DOHH2 (cell line): ENCODE measurements at regions not wholly inside any gene's neighbourhood (a gene's known extent, or its start where the extent isn't known, plus 50 kb on each side); places are given as distances from the start of the nearest gene placed in this dataset.

Experiments
- H3F3A ChIP-seq: fragments of 200-600 bp; sonication (generic), shearing (Covaris generic); 2 replicates; pipeline ENCODE4 v1.6.0; 2016; ENCODE audit warnings: antibody characterized with exemption, mild to moderate bottlenecking; ENCODE audit not compliant: control insufficient read depth, insufficient read depth
- H3K27ac ChIP-seq: fragments of 200-600 bp; sonication (generic); 2 replicates; pipeline ENCODE4 v1.5.1; 2014; ENCODE audit warnings: low read depth, mild to moderate bottlenecking, low read length, moderate library complexity
- H3K27me3 ChIP-seq: fragments of 200-600 bp; sonication (generic); 2 replicates; pipeline ENCODE4 v1.6.1; 2014; ENCODE audit warnings: mild to moderate bottlenecking, low read length, mixed read lengths; ENCODE audit not compliant: control insufficient read depth
- H3K36me3 ChIP-seq: fragments of 200-600 bp; sonication (generic); 2 replicates; pipeline ENCODE4 v1.6.1; 2014; ENCODE audit warnings: mild to moderate bottlenecking, low read length, moderate library complexity, mixed read lengths; ENCODE audit not compliant: control insufficient read depth
- H3K4me1 ChIP-seq: fragments of 200-600 bp; sonication (generic); 2 replicates; pipeline ENCODE4 v1.6.1; 2014; ENCODE audit warnings: mild to moderate bottlenecking, low read length, mixed read lengths; ENCODE audit not compliant: control insufficient read depth
- H3K4me2 ChIP-seq: fragments of 200-600 bp; sonication (generic); 2 replicates; pipeline ENCODE4 v1.6.0; 2014; ENCODE audit warnings: mild to moderate bottlenecking, low read length, moderate library complexity
- H3K4me3 ChIP-seq: fragments of 200-600 bp; sonication (generic); 2 replicates; pipeline ENCODE4 v1.5.1; 2014; ENCODE audit warnings: mild to moderate bottlenecking, low read length, mixed read lengths
- H3K79me2 ChIP-seq: fragments of 200-600 bp; sonication (generic); 2 replicates; pipeline ENCODE4 v1.6.1; 2014; ENCODE audit warnings: mild to moderate bottlenecking, low read length, mixed read lengths; ENCODE audit not compliant: control insufficient read depth
- H3K9me2 ChIP-seq: fragments of 200-600 bp; sonication (generic); replicated peaks from 2 replicates; pipeline ENCODE4 v1.6.1; 2014; ENCODE audit warnings: mild to moderate bottlenecking, low read length, mixed read lengths; ENCODE audit not compliant: control insufficient read depth
- H3K9me3 ChIP-seq: fragments of 200-600 bp; sonication (generic); 2 replicates; pipeline ENCODE4 v1.6.1; 2014; ENCODE audit warnings: antibody characterized with exemption, low read length, mixed read lengths; ENCODE audit not compliant: control insufficient read depth, insufficient read depth
- H4K20me1 ChIP-seq: fragments of 200-600 bp; sonication (generic); 2 replicates; pipeline ENCODE4 v1.6.0; 2014; ENCODE audit warnings: low read depth, mild to moderate bottlenecking, antibody characterized with exemption, low read length, moderate library complexity; ENCODE audit not compliant: control insufficient read depth, insufficient read depth
- CTCF ChIP-seq: fragments of 200-600 bp; sonication (generic); IDR thresholded peaks from one replicate; pipeline ENCODE4 v1.5.1; 2014; ENCODE audit warnings: antibody characterized with exemption, mild to moderate bottlenecking, low read depth, low read length; ENCODE audit not compliant: poor library complexity, severe bottlenecking
- EZH2phosphoT487 ChIP-seq: fragments of 200-600 bp; sonication (generic); IDR thresholded peaks from 2 replicates; pipeline ENCODE4 v1.6.1; 2017; ENCODE audit warnings: borderline replicate concordance, mild to moderate bottlenecking, antibody characterized with exemption, low read length, moderate library complexity, mixed read lengths

DNA sequence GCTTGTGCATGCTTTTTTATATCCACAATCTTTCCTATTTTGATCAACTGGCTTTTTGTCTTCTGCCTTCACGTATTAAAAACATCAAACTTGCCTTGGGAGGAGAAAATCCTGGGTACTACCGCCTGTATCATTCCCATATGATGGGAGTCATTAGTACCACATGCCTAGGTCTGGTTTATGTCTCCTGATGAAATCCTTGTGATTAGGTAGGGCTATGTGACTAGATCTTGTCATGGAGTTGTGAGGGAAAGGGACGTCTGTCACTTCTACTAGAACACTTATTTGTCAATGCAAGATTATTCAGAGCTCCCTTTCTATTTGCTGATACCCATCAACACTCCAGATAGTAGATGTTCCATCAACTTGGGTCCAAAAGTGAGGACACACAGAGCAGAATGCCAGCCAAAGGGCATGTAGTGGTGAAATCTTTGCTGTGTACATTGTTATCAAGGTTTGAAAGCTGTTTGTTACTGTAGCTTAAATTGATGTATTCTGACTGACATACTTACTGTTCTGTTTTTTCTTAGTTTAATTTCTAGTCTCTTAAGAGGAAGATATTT lies 621.8 kb upstream of the NR5A2 start:
- no peak overlapping the region for H3K27ac ChIP-seq
- H4K20me1 ChIP-seq: no peaks in the 10 kb centered on the region
- no peaks in the 10 kb centered on the region for H3K27me3 ChIP-seq
- H3K79me2 ChIP-seq: no peaks in the 10 kb centered on the region
- no peaks in the 10 kb centered on the region for H3F3A ChIP-seq
- peaks cover 11% of the 10 kb centered on the region for H3K4me1 ChIP-seq
- TF ChIP-seq CTCF (no peak), EZH2phosphoT487 (no peak)
- H3K4me3 ChIP-seq: no peak overlapping the region
- no peaks in the 10 kb centered on the region for H3K36me3 ChIP-seq
- no peaks in the 10 kb centered on the region for H3K9me3 ChIP-seq
- no peaks in the 10 kb centered on the region; the same call in 1 of the 2 replicates for H3K9me2 ChIP-seq
- H3K4me2 ChIP-seq: no peak overlapping the region

DNA sequence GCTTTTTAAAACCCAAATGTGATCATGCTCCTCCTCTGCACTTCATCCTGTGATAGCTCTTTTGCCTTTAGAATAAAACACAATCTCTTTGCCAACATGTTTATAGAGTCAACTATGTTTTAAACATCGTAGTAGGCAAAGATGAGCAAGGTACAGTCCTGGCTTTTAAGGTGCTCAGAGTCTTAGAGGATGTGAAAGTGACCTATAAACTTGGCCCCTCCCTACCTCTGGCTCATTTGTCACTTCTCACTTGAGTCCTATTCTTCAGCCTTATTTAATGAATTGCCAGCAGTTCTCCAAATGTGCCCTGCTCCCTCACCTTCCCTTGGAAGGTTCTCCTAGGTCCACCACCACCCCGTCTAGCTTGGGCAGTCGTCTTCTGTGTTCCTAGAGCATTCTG lies 617.0 kb upstream of the NR5A2 start:
- Histone ChIP-seq H3F3A (no peaks in the 10 kb centered on the region), H3K4me3 (no peak overlapping the region), H3K36me3 (no peaks in the 10 kb centered on the region), H3K27me3 (no peaks in the 10 kb centered on the region), H3K9me2 (no peaks in the 10 kb centered on the region; the same call in 1 of the 2 replicates), H3K9me3 (no peaks in the 10 kb centered on the region), H3K4me2 (no peak overlapping the region), H3K4me1 (peaks cover 13% of the 10 kb centered on the region), H4K20me1 (no peaks in the 10 kb centered on the region), H3K27ac (no peak overlapping the region), H3K79me2 (no peaks in the 10 kb centered on the region)
- no peak for TF ChIP-seq CTCF
- TF ChIP-seq EZH2phosphoT487: no peak

GRCh38 chr1:199411506-199411905 lies 616.0 kb upstream of the NR5A2 start:
- 0 out of 2 replicates have a peak overlapping the region, but pooled peaks have one; percentile 1 for H3K4me2 ChIP-seq

More at GRCh38 chr1:199411506-199411905, 616.0 kb upstream of the NR5A2 start:
- Histone ChIP-seq H3K4me3 (no peak overlapping the region), H3K27me3 (no peaks in the 10 kb centered on the region), H3K4me1 (peaks cover 13% of the 10 kb centered on the region), H3K36me3 (no peaks in the 10 kb centered on the region), H4K20me1 (no peaks in the 10 kb centered on the region), H3K27ac (no peak overlapping the region), H3K79me2 (no peaks in the 10 kb centered on the region), H3K9me3 (peaks cover 5% of the 10 kb centered on the region; the same call in 1 of the 2 replicates), H3K9me2 (no peaks in the 10 kb centered on the region; the same call in 1 of the 2 replicates), H3F3A (no peaks in the 10 kb centered on the region)
- TF ChIP-seq CTCF (no peak), EZH2phosphoT487 (no peak)
